ENCODE measurements at regions not wholly inside any gene's neighbourhood (a gene's known extent, or its start where the extent isn't known, plus 50 kb on each side); places are given as distances from the start of the nearest gene placed in this dataset.
"Not testable (repeated sequence)": the region's sequence is repeated elsewhere in the genome, so short reads cannot be mapped to it uniquely, and the experiment has no call there.

DNA sequence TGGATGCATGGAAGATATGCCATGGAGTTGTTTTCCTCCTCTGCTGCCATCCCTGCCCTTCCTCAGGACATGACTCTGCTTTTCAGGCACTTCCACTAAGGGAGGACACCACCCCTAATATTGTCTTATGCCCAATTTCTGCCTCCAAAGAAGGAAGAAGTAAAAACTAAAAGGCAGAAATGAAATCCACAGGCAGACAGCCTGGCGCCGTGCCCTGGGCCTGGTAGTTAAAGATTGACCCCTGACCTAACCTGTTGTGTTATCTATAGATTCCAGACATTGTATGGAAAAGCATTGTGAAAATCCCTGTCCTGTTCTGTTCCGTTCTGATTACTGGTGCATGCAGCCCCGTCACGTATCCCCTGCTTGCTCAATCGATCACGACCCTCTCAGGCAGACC lies 80.1 kb upstream of the PLAC8 start:
- not testable (repeated sequence) for TF ChIP-seq EZH2 (IDR thresholded peaks at IDR 0.05; ENCODE audit: insufficient read depth, poor library complexity, severe bottlenecking); EZH2phosphoT487 (IDR thresholded peaks at IDR 0.05; ENCODE audit: insufficient read depth, low read depth)
